Dedifferentiated amniotic fluid mesenchymal stem cell (primary cell): ENCODE measurements at regions not wholly inside any gene's neighbourhood (a gene's known extent, or its start where the extent isn't known, plus 50 kb on each side); places are given as distances from the start of the nearest gene placed in this dataset.

Experiments
- DNase-seq: peaks from one replicate; pipeline ENCODE4 v3.0.0-alpha.2; 2016; ENCODE audit errors: extremely low spot score

DNA sequence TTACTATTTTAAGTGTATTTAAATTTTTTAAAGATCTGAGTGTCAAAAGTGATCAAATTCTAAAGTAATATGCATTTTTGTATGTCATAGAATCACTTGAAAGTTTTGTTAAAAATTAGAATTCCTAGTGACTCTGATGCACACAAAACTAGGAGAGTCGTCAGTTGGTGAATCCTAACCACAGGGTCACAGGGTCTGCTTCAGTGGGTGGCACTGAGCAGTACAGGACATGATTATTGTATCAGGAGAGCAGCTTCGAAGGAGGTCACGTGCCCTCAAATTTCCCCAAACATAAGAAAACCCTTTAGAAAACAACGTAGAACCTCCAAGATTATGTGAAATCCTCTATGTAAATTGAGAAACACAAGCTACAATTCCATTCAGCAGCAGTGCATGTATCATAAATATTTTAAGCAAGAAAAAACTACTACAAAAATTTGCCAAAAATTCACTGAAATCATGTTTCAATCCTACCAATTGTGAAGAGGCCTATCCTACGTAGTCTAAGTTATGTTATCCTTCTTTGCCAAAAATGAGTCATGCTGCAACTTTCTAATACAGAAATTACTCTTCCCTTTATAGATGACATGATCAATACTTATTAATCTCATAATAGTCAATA, 323.6 kb downstream of the AASDHPPT start:
- peak; percentile 45 for DNase-seq

DNA sequence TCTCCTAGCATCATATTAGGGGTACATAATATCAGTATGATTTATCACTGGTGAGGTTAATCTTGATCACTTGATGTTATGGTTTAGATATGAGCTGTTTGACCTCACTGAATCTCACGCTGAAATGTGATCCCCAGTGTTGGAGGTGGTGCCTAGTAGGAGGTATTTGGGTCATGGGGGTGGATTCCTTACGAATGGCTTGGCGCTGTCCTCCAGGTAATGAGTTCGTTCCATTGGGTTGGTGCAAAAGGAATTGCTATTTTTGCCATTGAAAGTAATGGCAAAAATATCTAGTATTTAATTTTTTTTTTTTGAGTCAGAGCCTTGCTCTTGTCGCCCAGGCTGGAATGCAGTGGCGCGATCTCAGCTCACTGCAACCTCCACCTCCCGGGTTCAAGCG, 326.3 kb downstream of the AASDHPPT start:
- no peak for DNase-seq

- no peak for DNase-seq
Observed at GRCh38 chr11:106409222-106409621, 331.8 kb downstream of the AASDHPPT start.

DNA sequence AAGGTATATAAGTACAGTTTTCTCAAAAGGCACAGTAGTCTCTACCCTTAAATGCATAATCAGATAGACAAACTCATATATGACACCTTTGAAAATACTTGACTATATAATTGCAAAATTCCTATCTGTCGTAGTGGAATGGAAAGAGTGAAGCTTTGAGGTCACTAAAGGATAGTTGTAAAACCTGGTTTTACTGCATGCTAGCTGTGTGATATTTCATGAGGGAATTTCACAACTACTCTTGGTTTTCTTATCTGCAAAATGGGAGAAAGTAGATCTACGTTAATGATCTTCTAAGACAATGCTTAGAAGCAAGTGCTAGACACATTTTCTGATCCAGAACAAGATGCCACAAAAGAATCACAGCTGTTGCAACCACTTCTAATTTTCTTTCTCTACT, 332.2 kb downstream of the AASDHPPT start:
- no peak for DNase-seq

DNA sequence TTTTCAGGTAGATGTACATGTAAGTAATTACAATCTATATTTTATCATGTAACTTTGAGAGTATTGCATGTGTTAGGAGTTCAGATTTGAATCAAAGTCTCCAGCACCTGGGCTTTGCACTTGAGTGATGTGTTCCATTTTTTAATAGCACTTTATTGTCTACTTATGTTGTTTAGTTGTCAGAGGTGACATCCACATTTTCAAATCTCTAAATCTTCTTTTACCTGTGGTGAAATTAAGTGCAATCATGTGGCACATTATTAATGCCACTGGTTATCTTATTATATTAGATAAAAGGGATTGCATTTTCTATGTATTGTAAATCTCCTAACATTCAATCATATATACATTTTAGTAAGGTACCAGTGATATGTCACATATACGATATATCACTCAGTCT, 333.4 kb downstream of the AASDHPPT start:
- no peak for DNase-seq

GRCh38 chr11:106413222-106413621, 335.8 kb downstream of the AASDHPPT start:
- no peak for DNase-seq

GRCh38 chr11:106415510-106415909, 338.0 kb downstream of the AASDHPPT start:
- DNase-seq: no peak

- no peak for DNase-seq
Observed at GRCh38 chr11:106418791-106419190, 341.3 kb downstream of the AASDHPPT start.

DNA sequence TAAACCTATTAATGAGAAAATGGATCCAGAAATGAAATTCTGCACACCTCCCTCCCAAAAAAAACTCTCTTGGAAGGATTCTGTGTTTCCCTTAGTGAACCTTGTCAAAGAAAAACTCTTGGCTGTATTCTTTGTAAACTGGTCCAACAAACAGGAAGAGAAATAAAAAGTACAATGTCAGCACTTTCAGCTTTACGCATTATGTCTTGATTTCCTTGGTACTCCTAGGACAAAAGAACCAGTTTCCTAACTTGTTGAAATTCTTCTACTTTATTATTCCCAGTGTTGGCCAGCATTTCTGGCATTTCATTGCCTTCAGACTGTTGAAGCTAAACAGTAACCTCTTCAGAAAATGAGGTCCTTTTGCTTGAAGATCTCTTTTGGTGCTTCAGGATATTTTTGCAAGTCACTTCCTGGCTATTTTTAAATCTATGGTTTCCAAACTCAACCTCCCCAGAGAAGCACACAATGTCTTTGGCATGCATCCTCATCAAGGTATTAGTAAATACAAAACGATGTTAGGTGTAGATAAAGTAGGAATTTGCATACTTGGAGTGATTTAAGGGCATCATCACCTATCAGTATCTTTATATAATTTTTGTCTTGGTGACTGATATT, 342.7 kb downstream of the AASDHPPT start:
- no peak for DNase-seq

DNA sequence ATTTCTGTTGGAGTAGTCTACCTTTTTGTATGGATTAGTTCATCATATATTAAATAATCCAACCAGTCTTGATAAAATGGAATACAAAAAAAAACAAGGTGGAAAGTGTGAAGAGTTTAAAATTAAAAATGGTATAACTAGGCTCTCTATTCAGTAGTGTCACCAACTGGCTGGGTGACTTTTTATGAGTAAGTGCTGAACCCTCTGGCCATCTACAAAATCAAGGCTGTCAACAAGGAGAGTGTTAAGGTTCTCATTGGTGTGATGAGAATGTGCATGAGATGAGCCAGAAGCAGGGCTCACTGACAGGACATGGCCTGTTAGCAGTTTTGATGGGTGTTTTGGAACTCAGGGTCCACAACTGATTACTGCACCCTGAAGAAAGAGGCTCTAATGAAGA, 343.2 kb downstream of the AASDHPPT start:
- no peak for DNase-seq

GRCh38 chr11:106421676-106422292, 344.3 kb downstream of the AASDHPPT start:
- no peak for DNase-seq

GRCh38 chr11:106422583-106422982, 345.1 kb downstream of the AASDHPPT start:
- DNase-seq: no peak

GRCh38 chr11:106424111-106424510, 346.6 kb downstream of the AASDHPPT start:
- peak; percentile 53 for DNase-seq

DNA sequence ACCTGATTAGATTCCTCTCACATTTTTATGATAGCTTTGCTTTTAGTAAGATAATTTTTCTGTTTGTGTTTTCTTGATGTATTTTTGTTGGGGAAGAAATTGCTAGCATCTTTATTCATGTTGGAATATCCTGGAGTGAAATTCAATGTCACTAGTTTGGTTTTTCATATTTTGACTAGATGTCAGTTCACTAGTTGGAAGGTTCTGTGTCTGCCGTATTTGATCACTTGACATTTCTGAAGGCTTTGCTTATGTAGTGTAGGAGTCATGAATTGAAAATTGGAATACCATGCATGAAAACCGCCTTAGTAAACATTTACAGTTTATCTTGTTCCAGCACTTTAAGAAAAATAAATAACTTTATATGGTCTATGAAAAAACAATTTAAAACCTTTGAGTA, 348.4 kb downstream of the AASDHPPT start:
- DNase-seq: no peak

- no peak for DNase-seq
Observed at GRCh38 chr11:106426696-106427095, 349.2 kb downstream of the AASDHPPT start.

DNA sequence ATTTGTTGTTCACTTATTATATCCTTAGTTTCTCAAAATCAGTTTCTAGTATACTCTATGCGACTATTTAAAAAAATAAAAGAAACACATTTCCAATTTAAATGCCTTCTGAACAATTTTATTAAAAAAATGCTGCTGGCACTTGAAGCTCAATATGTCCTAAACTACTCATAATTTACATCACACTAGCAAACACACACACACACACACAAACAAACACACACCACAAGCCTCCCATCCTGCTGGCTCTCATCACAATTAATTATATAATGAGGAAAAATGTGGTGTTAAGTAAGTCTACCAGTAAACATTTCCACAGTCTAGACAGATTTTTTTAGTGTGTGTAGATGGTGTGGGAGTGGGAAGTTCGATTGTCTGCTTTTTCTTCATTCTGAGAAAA, 350.3 kb downstream of the AASDHPPT start:
- DNase-seq: no peak

DNA sequence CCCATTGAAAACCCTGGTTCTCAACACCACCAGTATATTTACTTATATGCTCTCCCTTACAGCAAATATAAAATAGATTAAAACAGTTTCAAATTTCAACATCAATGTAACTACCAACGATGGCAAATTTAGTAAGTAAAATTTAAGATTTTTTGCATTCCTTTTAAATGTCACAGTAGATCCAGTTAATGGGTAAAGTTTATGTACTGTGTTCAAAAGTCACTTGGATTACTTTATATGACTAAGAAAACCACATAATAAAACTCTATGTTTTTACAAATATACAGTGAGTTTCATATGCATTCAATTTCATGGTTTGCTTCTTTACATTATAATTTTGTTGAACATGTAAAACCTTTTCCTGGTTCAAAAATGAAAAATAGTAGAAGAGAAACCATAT, 364.6 kb downstream of the AASDHPPT start:
- no peak for DNase-seq

DNA sequence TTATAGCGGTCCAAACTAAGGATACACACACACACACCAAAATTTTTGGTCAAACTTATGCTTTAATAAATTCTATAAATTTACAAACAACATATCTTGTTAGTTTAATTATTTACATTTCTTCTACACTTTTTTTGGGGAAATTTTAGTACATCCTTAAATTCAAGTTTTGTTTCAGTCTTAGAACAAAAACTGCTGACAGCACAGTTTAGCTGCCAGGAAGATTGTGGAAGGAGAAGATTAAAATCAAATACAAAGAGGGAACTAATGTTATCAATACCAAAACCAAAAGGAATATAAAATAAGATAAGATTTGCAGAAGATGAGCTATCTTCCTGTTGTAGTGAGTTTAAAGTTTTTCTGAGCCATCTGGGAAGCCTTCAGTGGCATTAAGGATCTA, 368.8 kb downstream of the AASDHPPT start:
- no peak for DNase-seq

DNA sequence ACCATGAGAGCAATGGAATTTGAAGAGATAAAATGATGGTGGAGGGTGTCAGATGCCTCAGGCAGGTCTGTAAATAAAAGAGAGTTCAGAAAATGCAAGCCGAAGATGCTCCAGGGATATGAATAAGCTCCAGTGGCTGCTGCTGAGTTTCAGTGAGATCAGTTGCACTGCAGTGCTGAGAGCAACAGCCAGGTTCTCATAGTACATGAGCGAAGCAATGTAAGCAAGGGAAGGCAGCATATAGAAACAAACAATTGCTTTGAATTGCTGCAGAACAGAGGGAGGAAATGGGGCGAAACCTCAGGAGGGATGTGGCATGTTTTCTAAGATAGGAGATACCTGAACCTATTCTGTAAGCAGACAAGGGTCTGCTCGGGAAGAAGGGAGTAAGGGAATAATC, 369.5 kb downstream of the AASDHPPT start:
- DNase-seq: no peak

DNA sequence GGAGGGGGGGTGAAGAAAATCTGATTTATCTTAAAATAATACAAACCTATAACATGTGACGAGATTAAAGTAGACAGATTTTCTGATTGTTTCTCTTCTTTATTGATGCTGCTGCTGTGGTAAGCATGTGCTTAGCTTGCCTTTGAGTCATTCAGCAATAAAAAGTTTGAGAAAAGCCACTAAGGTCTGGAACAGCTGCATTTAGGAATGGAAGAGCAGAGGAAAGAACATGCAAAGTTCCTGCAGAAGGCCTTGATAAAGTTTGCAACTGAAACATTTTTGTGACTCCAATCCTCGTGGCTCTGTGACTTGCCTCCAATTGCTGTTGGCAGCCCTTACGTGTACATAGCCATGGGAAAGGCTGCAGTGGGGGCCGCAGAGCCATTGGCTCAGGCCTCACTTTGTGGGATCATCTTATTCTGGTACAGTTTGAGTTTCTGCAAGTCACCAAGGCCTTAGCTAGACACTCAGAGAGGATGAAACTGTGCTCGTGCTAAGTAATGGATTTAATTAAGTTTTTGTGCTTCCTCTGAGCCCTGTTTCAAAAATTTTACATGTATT, 370.2 kb downstream of the AASDHPPT start:
- no peak for DNase-seq

DNA sequence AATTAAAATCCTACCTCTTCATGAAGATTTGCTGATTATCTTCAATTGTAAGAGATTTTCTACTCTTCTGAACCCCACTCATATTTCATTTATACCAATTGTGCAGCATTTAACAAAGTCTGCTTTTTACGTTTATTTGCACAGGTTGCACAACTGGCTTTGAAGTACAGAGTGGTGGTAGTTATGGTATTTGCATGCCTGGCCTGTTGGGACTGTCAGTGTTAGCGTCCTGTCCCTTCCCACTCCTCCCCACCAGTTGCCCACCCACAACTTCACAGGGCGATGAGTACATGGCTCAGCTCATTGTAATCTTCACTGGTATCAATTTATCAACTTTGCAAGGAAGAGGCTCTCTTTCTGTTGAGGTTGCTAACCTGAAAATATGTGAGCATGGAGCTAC, 372.3 kb downstream of the AASDHPPT start:
- no peak for DNase-seq

DNA sequence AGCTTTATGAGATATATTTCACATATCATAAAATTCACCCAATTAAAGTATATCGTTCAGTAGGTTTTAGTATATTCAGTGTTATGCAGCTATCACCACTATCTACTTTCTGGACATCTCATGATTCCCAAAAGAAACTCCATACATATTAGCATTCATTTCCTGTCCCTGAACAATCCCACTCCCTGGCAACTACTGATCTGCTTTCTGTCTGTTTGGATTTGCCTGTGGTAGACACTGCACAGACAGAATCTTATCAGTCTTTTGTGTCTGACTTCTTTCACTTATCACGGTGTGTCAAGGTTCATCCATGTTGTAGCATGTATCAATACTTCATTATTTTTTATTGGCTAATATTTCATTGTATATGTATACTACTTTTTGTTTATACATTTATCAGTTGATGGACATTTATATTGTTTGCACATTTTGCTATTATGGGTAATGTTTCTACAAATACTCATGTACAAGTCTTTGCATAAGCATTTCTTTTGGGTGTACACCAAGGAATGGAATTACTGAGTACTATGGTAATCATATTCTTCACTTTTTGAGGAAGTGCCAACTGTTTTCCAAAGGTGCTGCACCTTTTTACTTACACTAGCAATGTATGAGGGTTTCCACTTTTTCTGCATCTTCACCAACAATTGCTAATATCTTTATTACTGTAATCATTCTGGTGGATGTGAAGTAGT, 373.9 kb downstream of the AASDHPPT start:
- no peak for DNase-seq

DNA sequence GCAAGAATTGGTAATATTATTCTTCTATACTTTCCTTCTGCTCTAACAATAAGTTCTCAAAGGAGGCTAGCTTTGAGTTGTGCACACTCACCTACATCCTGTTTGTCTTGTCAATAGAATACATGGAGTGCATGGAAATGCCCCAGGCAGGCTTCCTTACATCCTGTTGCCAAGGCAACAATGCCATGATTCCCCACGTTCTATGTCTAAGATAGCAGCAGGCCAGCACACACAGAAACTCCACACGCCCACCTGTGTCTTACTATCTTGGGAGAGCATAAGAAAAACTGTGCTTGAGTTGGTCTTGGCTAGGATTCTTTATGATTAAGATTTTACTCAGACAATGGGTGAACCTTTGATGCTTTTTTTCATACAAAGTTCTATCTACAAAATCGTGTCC, 379.2 kb downstream of the AASDHPPT start:
- DNase-seq: no peak
